PC-9 (cell line): ENCODE measurements at regions not wholly inside any gene's neighbourhood (a gene's known extent, or its start where the extent isn't known, plus 50 kb on each side); places are given as distances from the start of the nearest gene placed in this dataset.

Experiments
- EZH2 ChIP-seq: fragments of 200-600 bp; sonication (generic); IDR thresholded peaks from 2 replicates; pipeline ENCODE4 v1.8.0; 2017; ENCODE audit warnings: antibody characterized with exemption, low read depth
- TF ChIP-seq, protein P1 (sequence below): fragments of 200-600 bp; sonication (generic); conservative IDR thresholded peaks from 2 replicates; pipeline ENCODE4 v1.6.1; 2017; ENCODE audit warnings: mixed run types, antibody characterized with exemption, mild to moderate bottlenecking, moderate library complexity

DNA sequence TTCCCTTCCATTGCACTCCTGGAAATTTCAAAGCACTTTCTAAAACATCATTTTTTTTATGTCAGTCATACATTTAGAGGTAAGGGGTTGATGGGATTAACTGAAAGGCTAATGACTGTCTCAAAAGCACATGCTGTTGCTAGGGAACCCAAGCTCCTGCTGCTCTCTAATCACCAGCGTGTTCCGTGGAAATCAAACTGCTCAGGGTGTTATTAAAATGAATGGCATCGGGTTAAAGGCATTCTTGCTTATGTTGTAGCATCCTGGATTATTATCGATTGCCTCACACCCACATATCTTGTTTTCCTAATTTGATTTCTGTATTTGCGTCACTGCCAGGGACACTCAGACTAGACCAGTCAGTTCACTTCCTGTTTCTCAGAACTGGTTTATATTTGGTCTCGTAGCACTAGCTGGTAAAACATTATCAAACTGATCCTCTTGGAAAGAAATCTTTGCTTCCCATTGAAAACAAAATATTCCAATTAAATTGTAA, 216.5 kb upstream of the MKLN1 start:
- TF ChIP-seq, protein P1, sequence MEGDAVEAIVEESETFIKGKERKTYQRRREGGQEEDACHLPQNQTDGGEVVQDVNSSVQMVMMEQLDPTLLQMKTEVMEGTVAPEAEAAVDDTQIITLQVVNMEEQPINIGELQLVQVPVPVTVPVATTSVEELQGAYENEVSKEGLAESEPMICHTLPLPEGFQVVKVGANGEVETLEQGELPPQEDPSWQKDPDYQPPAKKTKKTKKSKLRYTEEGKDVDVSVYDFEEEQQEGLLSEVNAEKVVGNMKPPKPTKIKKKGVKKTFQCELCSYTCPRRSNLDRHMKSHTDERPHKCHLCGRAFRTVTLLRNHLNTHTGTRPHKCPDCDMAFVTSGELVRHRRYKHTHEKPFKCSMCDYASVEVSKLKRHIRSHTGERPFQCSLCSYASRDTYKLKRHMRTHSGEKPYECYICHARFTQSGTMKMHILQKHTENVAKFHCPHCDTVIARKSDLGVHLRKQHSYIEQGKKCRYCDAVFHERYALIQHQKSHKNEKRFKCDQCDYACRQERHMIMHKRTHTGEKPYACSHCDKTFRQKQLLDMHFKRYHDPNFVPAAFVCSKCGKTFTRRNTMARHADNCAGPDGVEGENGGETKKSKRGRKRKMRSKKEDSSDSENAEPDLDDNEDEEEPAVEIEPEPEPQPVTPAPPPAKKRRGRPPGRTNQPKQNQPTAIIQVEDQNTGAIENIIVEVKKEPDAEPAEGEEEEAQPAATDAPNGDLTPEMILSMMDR, result no peak
- TF ChIP-seq EZH2, result no peak
